K562 (cell line): ENCODE measurements at regions not wholly inside any gene's neighbourhood (a gene's known extent, or its start where the extent isn't known, plus 50 kb on each side); places are given as distances from the start of the nearest gene placed in this dataset.
A peak's percentile ranks its signal among the peaks of the same experiment; 100 is the strongest.

Experiments used
- ATAC-seq: fragments of 200-7000 bp; cut with Tn5 transposase; 3 replicates; pipeline ENCODE4 v1.9.1; 2020; ENCODE audit warnings: moderate library complexity
- BruUV-seq: library from RNA; stranded (reverse); fragments of 400-500 nt; replicated peaks from 2 replicates; lab custom pipeline; 2021; lab: Mats Ljungman, UMichigan
- CTCF ChIA-PET: fragments of 300-600 bp; formaldehyde crosslinking; extraction: SDS; loops from one replicate; lab custom pipeline; 2021; ENCODE audit warnings: low intra/inter-chr PET ratio; lab: Yijun Ruan, JAX
- POLR2A ChIA-PET: fragments of 300-600, 350-650 bp; sonication (Branson Sonifier 250); formaldehyde crosslinking; extraction: SDS; loops from one replicate; lab custom pipeline; 2021; ENCODE audit warnings: antibody characterized with exemption, inconsistent platforms; lab: Yijun Ruan, JAX
- DNase-seq, 4 experiments: peaks; one replicate each; pipeline versions ENCODE4 v3.0.0 to v3.0.0-alpha.2; 2011 to 2018; ENCODE audit warnings: low spot score in 3 of 4, mixed read lengths in 3 of 4; ENCODE audit errors: extremely low read depth in 1 of 4
- FAIRE-seq: peaks from 2 replicates; lab custom pipeline; 2011; peaks lifted over from hg19 to GRCh38; lab: Jason Lieb, UNC
- H2AFZ ChIP-seq: 2 replicates; pipeline ENCODE4 v1.6.0; 2011; ENCODE audit warnings: low read depth, low read length, control low read depth, inconsistent platforms
- H3K27ac ChIP-seq: fragments of 200-600 bp; 3 replicates; pipeline ENCODE4 v1.8.0; 2011; ENCODE audit warnings: low read depth, mild to moderate bottlenecking, control low read depth, inconsistent platforms, low read length, moderate library complexity, mixed read lengths; ENCODE audit errors: extremely low read depth
- H3K27me3 ChIP-seq, 2 experiments: fragments of 300-600 bp in 1 of 2; 2 replicates in 1 of 2; 3 replicates in 1 of 2; pipeline versions ENCODE4 v1.6.0 to v1.8.0; 2011; ENCODE audit warnings: inconsistent platforms in 2 of 2, low read length in 2 of 2, mild to moderate bottlenecking in 1 of 2, mixed read lengths in 1 of 2, moderate library complexity in 1 of 2; ENCODE audit not compliant: control insufficient read depth in 2 of 2, insufficient read depth in 2 of 2
- H3K36me3 ChIP-seq: fragments of 300-600 bp; 3 replicates; pipeline ENCODE4 v1.8.0; 2011; ENCODE audit warnings: mild to moderate bottlenecking, low read length, inconsistent platforms; ENCODE audit not compliant: control insufficient read depth, insufficient read depth
- H3K4me1 ChIP-seq, 2 experiments: fragments of 200-600 bp in 1 of 2; replicated peaks in 1 of 2; 2 replicates in 1 of 2; 3 replicates in 1 of 2; pipeline versions ENCODE4 v1.5.1 to v1.8.0; 2011; ENCODE audit warnings: inconsistent platforms in 2 of 2, low read length in 2 of 2, mild to moderate bottlenecking in 1 of 2, mixed read lengths in 1 of 2, moderate library complexity in 1 of 2; ENCODE audit not compliant: control insufficient read depth in 2 of 2, insufficient read depth in 2 of 2
- H3K4me2 ChIP-seq: 2 replicates; pipeline ENCODE4 v1.6.1; 2011; ENCODE audit warnings: low read length, control low read depth, inconsistent platforms, mixed read lengths; ENCODE audit not compliant: insufficient read depth
- H3K4me3 ChIP-seq: fragments of 200-600 bp; sonication (generic), shearing (Covaris generic); 2 replicates; pipeline ENCODE4 v1.5.1; 2016; ENCODE audit warnings: control low read depth, inconsistent platforms
- H3K79me2 ChIP-seq: fragments of 200-600 bp; 3 replicates; pipeline ENCODE4 v1.8.0; 2011; ENCODE audit warnings: low read length, inconsistent platforms; ENCODE audit not compliant: control insufficient read depth, insufficient read depth
- H3K9ac ChIP-seq, 2 experiments: 2 replicates each; pipeline versions ENCODE4 v1.6.0 to v1.6.1; 2011; ENCODE audit warnings: low read depth in 2 of 2, low read length in 2 of 2, control low read depth in 1 of 2, inconsistent platforms in 1 of 2, mild to moderate bottlenecking in 1 of 2, mixed read lengths in 1 of 2; ENCODE audit not compliant: insufficient read depth in 1 of 2
- H3K9me1 ChIP-seq: one replicate; pipeline ENCODE4 v1.6.0; 2011; ENCODE audit warnings: inconsistent platforms, mild to moderate bottlenecking, low read length, moderate library complexity; ENCODE audit not compliant: control insufficient read depth, insufficient read depth
- H3K9me3 ChIP-seq: replicated peaks from 2 replicates; pipeline ENCODE4 v1.5.1; 2011; ENCODE audit warnings: low read depth, low read length, inconsistent platforms; ENCODE audit not compliant: control insufficient read depth, insufficient read depth
- H4K20me1 ChIP-seq: replicated peaks from 2 replicates; pipeline ENCODE4 v1.6.1; 2011; ENCODE audit warnings: low read length, inconsistent platforms, mixed read lengths; ENCODE audit not compliant: control insufficient read depth, insufficient read depth
- RAD21 ChIP-seq, 2 experiments: fragments of 250-450 bp in 1 of 2; fragments of 450-650 bp in 1 of 2; sonication (Bioruptor Pico) in 1 of 2; formaldehyde crosslinking in 1 of 2; IDR thresholded peaks in 1 of 2; conservative IDR thresholded peaks in 1 of 2; 2 replicates each; pipeline versions ENCODE4 v1.4.0 to v1.8.0; 2020 to 2022; ENCODE audit warnings: mild to moderate bottlenecking in 2 of 2, moderate library complexity in 1 of 2
- SMC3 ChIP-seq: conservative IDR thresholded peaks from 2 replicates; pipeline ENCODE4 v1.6.1; 2011; ENCODE audit warnings: low read depth, low read length, improper control_type of control experiment; ENCODE audit not compliant: insufficient read depth
- WGBS: fragments of 100-300 bp; shearing (Covaris generic); methylation state at CpG from one replicate; pipeline ENCODE4 v1.1.6; 2016; ENCODE audit warnings: low coverage, mixed read lengths; ENCODE audit not compliant: insufficient coverage; ENCODE audit errors: missing lambda C conversion rate; 5-methylcytosine and 5-hydroxymethylcytosine counted together
- in situ Hi-C: fragments of 300-500 bp; cut with MboI; formaldehyde crosslinking; loops from 4 replicates; pipeline ENCODE4 v1.15.0; 2018; ENCODE audit warnings: inconsistent platforms, mixed read lengths
- intact Hi-C: fragments of 100-400 bp; cut with micrococcal nuclease; formaldehyde crosslinking; loops from 2 replicates; pipeline ENCODE4 v1.14.2; 2022
- TF ChIP-seq, protein P1 (sequence below), 3 experiments: IDR thresholded peaks in 2 of 3; conservative IDR thresholded peaks in 1 of 3; 2 replicates each; pipeline ENCODE4 v1.5.1; 2011 to 2012; ENCODE audit warnings: low read length in 3 of 3, mild to moderate bottlenecking in 3 of 3, control low read depth in 2 of 3, improper control_type of control experiment in 1 of 3, inconsistent platforms in 1 of 3, low read depth in 1 of 3, mixed read lengths in 1 of 3, moderate library complexity in 1 of 3; ENCODE audit not compliant: insufficient read depth in 2 of 3
- TF ChIP-seq, protein P2 (sequence below), 2 experiments: fragments of 450-650 bp in 1 of 2; sonication (generic) in 1 of 2; formaldehyde crosslinking in 1 of 2; IDR thresholded peaks; 2 replicates each; pipeline versions ENCODE4 v1.7.1 to v1.9.0; 2016 to 2022; ENCODE audit warnings: inconsistent platforms in 1 of 2, mild to moderate bottlenecking in 1 of 2, missing genetic modification reagents in 1 of 2

DNA sequence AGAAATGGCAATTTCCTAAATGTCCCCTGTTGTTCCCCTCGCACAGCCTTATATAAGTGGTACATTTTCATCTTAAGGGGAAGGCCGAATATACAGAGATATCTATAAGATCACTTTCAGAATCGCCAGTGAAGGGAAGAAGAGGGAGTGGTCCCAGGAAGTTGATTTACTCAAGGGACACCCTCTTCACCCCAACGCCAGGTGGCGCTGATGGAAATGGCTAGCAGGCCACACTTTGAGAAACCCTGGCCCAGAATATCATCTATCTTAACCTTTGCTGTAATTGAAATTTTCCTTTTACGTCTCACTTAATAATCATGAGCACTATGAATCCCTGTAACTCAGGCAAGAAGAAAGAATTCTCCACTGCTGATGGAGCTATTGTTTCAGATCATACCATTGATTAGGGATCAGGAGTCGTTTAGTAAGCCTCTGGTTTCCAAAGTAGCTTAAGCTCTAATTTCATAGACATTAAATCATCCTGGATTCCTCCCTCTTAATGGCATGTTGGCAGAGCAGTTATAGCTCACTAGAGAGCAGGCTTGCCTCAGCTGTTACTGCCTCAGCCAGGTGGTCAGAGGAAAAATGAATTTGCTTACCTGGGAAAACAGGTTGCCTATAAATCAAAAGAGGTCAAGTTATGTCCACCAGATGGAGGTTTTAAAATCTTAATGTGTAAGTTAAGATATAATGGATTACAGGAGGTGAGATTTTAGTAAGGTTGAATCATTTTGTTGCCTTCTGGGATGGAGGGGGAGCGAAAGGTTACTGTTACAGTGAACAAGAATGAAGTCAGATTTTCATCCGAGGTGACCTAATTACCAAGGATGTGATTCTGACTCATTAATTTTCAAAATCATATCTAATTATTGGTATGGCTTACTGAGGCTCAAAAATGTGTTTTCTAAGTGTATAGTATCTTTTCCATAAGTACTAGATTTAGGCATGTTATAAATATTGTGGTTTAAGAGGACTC lies 941.2 kb upstream of the TENM3 start:
- DNase-seq, result peak; percentile 9 to 45 (median 34)
- TF ChIP-seq, protein P1, sequence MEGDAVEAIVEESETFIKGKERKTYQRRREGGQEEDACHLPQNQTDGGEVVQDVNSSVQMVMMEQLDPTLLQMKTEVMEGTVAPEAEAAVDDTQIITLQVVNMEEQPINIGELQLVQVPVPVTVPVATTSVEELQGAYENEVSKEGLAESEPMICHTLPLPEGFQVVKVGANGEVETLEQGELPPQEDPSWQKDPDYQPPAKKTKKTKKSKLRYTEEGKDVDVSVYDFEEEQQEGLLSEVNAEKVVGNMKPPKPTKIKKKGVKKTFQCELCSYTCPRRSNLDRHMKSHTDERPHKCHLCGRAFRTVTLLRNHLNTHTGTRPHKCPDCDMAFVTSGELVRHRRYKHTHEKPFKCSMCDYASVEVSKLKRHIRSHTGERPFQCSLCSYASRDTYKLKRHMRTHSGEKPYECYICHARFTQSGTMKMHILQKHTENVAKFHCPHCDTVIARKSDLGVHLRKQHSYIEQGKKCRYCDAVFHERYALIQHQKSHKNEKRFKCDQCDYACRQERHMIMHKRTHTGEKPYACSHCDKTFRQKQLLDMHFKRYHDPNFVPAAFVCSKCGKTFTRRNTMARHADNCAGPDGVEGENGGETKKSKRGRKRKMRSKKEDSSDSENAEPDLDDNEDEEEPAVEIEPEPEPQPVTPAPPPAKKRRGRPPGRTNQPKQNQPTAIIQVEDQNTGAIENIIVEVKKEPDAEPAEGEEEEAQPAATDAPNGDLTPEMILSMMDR (IDR thresholded peaks at IDR 0.05 in 2 of 3, conservative IDR thresholded peaks at IDR 0.05 in 1 of 3; ENCODE audit: insufficient read depth in 2 of 3, low read depth in 1 of 3, low read length in 3 of 3), result peak; percentile 13 to 53 (median 43); a peak in 3 of 6 replicates
- TF ChIP-seq SMC3 (0 out of 2 replicates have a peak, but pooled peaks have one; percentile 18), RAD21 (CRISPR knock-in tag; conservative IDR thresholded peaks at IDR 0.05 in 1 of 2, IDR thresholded peaks at IDR 0.05 in 1 of 2) (peak; percentile 12 to 24; a peak in 1 of 4 replicates)
- TF ChIP-seq, protein P2, sequence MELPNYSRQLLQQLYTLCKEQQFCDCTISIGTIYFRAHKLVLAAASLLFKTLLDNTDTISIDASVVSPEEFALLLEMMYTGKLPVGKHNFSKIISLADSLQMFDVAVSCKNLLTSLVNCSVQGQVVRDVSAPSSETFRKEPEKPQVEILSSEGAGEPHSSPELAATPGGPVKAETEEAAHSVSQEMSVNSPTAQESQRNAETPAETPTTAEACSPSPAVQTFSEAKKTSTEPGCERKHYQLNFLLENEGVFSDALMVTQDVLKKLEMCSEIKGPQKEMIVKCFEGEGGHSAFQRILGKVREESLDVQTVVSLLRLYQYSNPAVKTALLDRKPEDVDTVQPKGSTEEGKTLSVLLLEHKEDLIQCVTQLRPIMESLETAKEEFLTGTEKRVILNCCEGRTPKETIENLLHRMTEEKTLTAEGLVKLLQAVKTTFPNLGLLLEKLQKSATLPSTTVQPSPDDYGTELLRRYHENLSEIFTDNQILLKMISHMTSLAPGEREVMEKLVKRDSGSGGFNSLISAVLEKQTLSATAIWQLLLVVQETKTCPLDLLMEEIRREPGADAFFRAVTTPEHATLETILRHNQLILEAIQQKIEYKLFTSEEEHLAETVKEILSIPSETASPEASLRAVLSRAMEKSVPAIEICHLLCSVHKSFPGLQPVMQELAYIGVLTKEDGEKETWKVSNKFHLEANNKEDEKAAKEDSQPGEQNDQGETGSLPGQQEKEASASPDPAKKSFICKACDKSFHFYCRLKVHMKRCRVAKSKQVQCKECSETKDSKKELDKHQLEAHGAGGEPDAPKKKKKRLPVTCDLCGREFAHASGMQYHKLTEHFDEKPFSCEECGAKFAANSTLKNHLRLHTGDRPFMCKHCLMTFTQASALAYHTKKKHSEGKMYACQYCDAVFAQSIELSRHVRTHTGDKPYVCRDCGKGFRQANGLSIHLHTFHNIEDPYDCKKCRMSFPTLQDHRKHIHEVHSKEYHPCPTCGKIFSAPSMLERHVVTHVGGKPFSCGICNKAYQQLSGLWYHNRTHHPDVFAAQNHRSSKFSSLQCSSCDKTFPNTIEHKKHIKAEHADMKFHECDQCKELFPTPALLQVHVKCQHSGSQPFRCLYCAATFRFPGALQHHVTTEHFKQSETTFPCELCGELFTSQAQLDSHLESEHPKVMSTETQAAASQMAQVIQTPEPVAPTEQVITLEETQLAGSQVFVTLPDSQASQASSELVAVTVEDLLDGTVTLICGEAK (IDR thresholded peaks at IDR 0.05), result no peak
- TF ChIP-seq, protein P2 (CRISPR knock-in tag; IDR thresholded peaks at IDR 0.05), result no peak
- no peak overlapping the region for H3K4me2 ChIP-seq
- FAIRE-seq, result no peak
- peak; percentile 42; the same call in 1 of the 3 replicates for ATAC-seq
- H3K9ac ChIP-seq, result no peak overlapping the region
- ChIA-PET CTCF (no interaction called here), POLR2A (no interaction called here)
- no TSS peak for BruUV-seq
- H4K20me1 ChIP-seq, result no peaks in the 10 kb centered on the region
- no peak overlapping the region for H3K4me3 ChIP-seq
- WGBS, result 0% methylated on average over 9 of the region's 9 CpGs
- no peaks in the 10 kb centered on the region for H3K9me1 ChIP-seq
- no peaks in the 10 kb centered on the region for H3K36me3 ChIP-seq
- intact Hi-C loops, result loop anchor here (2.0 kb wide), 1 partner anchor 227 kb away; no protein-coding TSS in a partner anchor
- H3K9me3 ChIP-seq, result no peaks in the 10 kb centered on the region
- no peak overlapping the region for H3K27ac ChIP-seq
- no peak overlapping the region for H2AFZ ChIP-seq
- H3K27me3 ChIP-seq, result no peaks in the 10 kb centered on the region
- in situ Hi-C loops, result no loop called here
- no peaks in the 10 kb centered on the region for H3K4me1 ChIP-seq
- H3K79me2 ChIP-seq, result no peaks in the 10 kb centered on the region
